HG03469 (cell line): ENCODE measurements at regions not wholly inside any gene's neighbourhood (a gene's known extent, or its start where the extent isn't known, plus 50 kb on each side); places are given as distances from the start of the nearest gene placed in this dataset.

Experiments used
- ATAC-seq: cut with Tn5 transposase; IDR thresholded peaks from one replicate; pipeline ENCODE4 v1.9.1; 2021; ENCODE audit warnings: mild to moderate bottlenecking, moderate library complexity, moderate number of reproducible peaks; ENCODE audit not compliant: unreplicated experiment

DNA sequence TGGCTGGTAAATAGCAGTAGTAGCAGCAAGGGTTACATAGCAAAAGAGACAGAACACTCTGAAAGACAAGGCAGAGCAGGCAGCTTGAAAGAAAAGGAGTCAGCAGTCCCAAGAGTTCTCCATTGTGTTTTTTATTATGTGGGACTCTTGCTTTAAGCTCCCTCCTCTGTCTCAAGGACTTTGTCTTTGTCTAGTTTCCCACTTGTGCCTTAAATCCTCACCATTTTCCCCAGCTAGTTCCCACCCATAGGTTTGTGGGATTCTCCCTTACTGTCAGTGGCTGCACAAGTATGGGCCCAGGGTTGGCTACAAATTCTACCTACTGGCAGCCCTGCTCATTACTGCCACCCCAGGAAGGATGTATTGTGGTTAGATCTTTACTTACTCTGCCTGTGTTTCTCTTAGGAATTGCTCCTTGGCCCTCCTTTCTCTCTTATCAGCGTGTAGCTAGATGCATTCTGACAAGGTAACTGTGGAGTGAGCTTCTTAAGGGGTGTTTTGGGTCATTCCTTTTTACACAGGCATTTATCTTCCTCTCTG lies 413.4 kb upstream of the PCDH9 start:
- ATAC-seq: no peak

GRCh38 chr13:67642657-67643056 lies 412.5 kb upstream of the PCDH9 start:
- no peak for ATAC-seq

- no peak for ATAC-seq
Observed at GRCh38 chr13:67635754-67636153, 405.6 kb upstream of the PCDH9 start.

DNA sequence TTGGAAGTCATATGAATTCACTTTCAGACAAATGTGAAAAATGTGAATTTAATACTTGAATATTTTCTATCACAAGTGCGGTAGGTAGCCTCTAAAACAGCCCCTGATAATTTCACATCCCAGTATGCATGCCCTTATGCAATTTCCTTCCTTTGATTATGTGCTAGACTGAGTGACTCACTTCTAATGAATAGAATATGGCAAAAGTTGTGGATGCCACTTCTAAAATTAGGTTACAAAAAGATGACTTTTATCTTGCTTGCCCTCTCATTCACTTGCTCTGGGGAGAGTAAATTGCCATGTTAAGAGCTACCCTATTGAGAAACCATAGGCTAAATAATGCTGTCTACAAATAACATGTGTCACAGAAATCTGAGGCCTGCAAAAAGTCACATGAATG lies 402.5 kb upstream of the PCDH9 start:
- ATAC-seq: no peak

- no peak for ATAC-seq
Observed at GRCh38 chr13:67630640-67631039, 400.5 kb upstream of the PCDH9 start.

GRCh38 chr13:67623630-67624029 lies 393.5 kb upstream of the PCDH9 start:
- ATAC-seq: no peak

GRCh38 chr13:67620665-67621064 lies 390.5 kb upstream of the PCDH9 start:
- no peak for ATAC-seq

DNA sequence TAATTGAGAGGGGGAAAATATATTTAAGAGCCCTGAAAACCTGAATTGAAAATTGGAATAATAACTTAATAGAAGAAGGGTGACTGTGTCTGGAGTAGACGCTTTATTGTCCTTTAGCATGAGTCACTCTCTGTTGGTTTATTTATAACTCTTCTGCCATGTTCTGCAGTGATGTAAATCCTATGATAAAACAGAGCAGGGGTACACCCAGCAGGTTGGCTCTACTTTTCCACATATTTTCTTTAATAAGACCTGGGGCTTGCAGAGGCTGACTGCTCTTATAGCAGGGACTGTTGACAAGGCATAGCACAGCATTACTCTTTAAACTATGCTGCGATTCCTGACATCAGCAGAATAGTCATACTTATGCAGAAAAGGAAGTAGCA lies 389.9 kb upstream of the PCDH9 start:
- ATAC-seq: no peak

- no peak for ATAC-seq
Observed at GRCh38 chr13:67619351-67619994, 389.3 kb upstream of the PCDH9 start.

GRCh38 chr13:67614579-67614978 lies 384.4 kb upstream of the PCDH9 start:
- no peak for ATAC-seq

GRCh38 chr13:67614013-67614412 lies 383.9 kb upstream of the PCDH9 start:
- no peak for ATAC-seq

- no peak for ATAC-seq
Observed at GRCh38 chr13:67588607-67589006, 358.5 kb upstream of the PCDH9 start.

- no peak for ATAC-seq
Observed at GRCh38 chr13:67577361-67577760, 347.2 kb upstream of the PCDH9 start.

DNA sequence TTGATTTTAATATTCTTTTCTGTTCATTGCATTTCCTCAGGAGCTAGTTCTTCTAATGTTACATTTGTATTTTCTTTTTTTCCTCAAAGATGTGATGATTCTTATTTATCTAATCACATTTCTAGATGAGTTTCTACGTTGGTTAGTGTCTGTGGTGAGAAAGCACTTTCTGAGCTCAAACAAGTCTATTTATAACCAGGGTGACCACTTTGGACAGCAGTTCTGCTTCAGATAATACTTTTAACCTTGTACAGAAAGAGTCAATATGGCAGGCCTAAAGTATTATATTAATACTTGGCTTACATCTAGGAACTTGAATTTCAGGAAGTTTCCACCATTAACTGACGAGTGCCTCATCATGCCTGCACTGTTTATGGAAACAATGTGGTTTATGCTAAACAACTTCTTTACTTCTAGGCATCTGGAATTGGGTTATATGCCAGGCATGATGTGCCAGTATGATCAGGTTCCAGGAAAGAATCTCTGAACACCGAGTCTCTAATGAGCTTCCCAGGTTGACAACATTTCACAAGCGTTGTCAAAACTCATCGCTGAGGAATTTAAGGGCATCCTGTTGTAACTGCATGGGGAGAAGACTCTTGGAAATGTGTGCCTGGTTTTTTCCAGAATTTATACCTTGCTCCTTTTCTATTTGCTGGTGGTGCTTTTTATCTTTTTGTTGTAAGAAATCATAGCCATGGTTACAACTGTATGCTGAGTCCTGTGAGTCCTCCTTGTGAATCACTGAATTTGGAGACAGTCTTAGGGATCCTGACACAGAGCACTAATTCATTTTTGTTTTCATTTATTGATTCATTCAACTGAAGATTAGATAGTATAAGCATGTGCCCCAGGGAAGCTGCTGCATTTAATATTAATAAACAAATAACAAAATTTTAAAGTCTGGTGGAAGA lies 344.4 kb upstream of the PCDH9 start:
- ATAC-seq: no peak

DNA sequence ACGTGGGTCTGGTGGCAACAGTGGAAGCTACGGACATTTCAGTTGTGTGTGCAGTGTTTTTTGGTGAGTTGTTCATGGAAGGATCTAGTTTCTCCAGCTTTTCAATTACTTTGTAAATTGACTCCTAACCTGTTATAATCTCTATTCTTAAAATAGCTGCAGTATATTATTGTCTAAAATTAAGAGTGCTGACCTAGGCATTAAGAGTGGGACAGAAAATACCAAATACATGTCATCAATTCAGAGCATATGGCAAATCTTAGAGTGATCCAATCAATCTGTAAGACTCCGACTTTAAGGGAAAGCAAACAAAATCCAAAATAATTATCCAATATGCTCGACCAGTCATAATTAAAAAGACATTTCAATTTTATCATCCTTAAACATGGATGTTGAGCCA lies 338.1 kb upstream of the PCDH9 start:
- no peak for ATAC-seq

DNA sequence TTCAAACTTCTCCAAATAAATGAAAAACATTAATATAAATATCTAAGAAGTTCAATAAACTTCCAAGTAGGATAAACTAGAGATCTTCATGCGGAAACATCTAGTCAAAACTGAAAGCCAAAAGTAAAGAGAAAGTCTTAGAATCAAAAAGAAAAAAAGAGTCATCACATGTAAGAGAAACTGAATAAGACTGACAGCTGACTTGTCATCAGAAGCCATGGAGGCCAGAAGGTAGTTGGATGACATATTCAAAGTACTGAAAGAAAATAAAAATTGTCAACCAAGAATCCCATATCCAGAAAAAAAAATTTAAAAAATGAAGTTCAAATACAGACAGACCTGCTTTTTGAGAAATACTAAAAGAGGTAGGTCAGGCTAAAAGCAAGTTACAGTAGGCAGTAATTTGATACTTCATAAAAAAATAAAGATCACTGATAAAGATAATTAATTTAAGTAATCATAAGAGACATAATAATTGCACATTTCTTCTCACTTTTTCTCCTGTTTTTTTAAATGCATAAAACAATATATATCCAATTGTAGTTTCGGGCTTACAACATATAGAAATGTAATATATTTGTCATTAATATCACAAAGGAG lies 327.6 kb upstream of the PCDH9 start:
- ATAC-seq: no peak

DNA sequence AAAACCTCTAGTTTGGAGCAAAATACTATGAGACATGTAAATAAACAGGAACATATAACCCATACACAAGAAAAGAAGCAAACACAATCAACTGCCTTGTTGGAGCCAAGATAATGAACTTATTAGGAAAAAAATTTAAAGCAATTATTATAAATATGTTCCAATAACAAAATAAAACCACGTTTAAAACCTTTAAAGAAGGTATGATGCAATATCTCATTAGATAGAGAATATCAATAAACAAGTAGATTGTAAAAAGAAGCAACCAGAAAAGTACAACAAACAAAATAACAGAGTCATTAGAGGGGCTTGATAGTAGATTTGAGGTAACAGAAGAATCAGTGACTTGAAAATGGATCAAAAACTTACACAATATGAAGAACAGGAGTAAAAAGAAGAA lies 327.0 kb upstream of the PCDH9 start:
- ATAC-seq: no peak

DNA sequence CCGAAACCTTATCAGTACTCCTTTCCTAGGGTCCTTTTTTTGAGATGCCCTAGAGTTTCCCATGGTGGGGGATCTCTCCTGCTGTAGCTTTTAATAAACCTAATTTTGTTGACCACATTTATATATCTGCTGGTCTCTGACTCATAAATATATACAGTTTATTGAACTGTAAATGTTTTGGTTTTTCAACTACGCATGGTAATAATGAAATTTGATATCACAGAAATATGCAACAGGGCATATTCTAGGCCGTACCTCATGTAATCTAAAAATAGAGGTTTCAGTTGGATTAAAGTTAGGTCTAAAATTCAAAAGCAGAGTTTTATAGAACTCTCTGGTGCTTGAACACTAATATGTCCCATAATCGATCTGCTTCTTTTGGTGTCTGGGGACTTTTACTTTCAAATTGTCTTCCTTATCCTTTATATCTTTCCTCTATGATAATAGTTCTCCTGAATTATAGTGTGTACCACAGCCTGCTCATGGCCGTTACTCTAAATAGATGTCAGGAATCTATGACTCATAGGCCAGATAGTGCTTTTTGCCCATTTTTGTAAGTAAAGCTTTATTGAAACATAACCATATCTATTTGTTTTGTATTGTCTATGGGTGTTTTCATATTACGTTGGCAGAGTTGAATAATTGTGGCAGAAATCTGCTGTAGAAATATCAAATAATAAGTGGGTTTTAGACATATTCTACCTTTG lies 324.8 kb upstream of the PCDH9 start:
- no peak for ATAC-seq

GRCh38 chr13:67554286-67554685 lies 324.1 kb upstream of the PCDH9 start:
- no peak for ATAC-seq

DNA sequence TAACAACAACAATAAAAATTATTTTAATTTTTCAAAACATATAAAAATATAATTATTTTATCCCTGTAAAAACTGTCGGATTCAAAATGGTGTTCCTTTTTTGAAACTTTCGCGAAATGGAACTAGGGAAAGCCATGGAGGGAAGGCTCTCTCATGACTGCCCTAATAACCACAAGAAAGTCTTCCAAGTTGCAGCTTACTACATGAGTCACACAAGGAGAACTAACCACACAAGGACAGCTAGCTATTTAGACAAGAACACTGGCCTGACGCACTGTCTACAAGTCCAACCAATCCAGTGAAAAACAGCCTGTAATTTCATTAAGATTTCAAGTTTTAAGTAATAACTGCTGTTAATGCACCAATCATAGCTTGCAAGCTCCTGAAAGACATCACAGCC lies 319.2 kb upstream of the PCDH9 start:
- no peak for ATAC-seq

DNA sequence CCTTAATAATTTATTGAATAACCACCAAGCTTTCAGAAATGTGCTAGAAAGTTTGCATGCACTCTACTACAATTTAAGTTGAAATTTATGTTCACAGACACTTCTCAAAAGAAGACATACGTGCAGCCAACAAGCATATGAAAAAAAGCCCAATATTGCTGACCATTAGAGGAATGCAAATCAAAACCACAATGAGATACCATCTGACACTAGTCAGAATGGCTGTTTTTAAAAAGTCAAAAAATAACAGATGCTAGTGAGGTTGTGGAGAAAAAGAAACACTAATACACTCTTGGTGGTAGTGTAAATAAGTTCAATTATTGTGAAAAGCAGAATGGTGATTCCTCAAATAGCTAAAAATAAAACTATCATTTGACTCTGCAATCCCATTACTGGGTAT lies 308.8 kb upstream of the PCDH9 start:
- no peak for ATAC-seq
